ENCODE measurements at regions not wholly inside any gene's neighbourhood (a gene's known extent, or its start where the extent isn't known, plus 50 kb on each side); places are given as distances from the start of the nearest gene placed in this dataset.

DNA sequence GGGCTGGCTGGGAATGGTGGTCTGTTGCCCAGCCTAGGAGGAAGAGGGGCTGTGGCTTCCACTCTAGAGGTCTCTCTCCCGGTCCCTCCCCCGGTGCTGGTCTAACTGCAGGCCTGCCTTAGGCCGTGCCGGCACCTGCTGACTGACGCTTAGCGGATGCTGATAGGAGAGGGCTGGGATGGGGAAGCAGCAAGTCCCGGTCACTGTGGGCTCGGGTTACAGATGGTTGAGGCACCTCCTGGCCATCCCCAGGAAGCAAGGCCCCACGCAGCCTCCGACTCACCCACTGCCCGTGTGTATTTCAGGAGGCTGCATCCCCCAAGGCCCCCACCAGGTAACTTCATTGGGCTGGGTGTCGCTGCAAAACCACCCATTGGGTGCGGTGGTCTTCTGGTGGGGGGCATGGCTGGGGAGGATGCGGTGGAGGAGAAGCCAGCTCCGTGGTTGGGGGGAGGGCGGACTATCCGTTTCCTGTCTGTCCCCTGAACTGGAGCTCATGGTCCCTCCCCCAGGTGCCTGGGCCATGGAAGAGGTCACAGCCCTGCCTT, 278.9 kb downstream of the SEC14L1 start:
- FAIRE-seq: no peak
- no peak overlapping the region for H3K4ac ChIP-seq (replicated peaks; ENCODE audit: insufficient read length, low read depth, low read length)
- no peak overlapping the region for H3K27ac ChIP-seq (ENCODE audit: low read depth, low read length)
- H3K79me1 ChIP-seq (ENCODE audit: low read depth, low read length): peaks cover 19% of the 10 kb centered on the region
- H3K23me2 ChIP-seq (ENCODE audit: low read depth, low read length): no peaks in the 10 kb centered on the region
- H3K56ac ChIP-seq (replicated peaks; ENCODE audit: insufficient read length, low read depth, low read length): no peak overlapping the region
- POLR2A ChIA-PET (ENCODE audit: partially characterized antibody): interaction anchor here (1.2 to 3.5 kb wide), 5 partner anchors 11 to 78 kb away, joined by 3 to 16 read pairs (median 5); no protein-coding TSS in a partner anchor
- H4K20me1 ChIP-seq (replicated peaks in 1 of 2; ENCODE audit: control insufficient read depth in 1 of 2, insufficient read depth in 2 of 2, low read length in 2 of 2): peaks cover 14 to 21% of the 10 kb centered on the region in 2 experiments
- peak overlapping the region; percentile 97; the same call in 1 of the 2 replicates for H2BK15ac ChIP-seq (ENCODE audit: low read length)
- no peak overlapping the region; the same call in none of the 2 replicates for H3K18ac ChIP-seq (ENCODE audit: extremely low read depth, low read length)
- no peaks in the 10 kb centered on the region for H3K36me3 ChIP-seq (ENCODE audit: control insufficient read depth in 2 of 4, insufficient read depth in 4 of 4, low read length in 3 of 4)
- H4K5ac ChIP-seq (ENCODE audit: insufficient read length, low read depth, low read length): no peak overlapping the region
- no peak overlapping the region; the same call in 1 of the 2 replicates for H4K8ac ChIP-seq (ENCODE audit: extremely low read depth, insufficient read depth, low read length)
- peak overlapping the region; percentile 97; the same call in 1 of the 2 replicates for H2BK12ac ChIP-seq (ENCODE audit: low read depth, low read length)
- no peaks in the 10 kb centered on the region for H3K27me3 ChIP-seq (replicated peaks in 1 of 4; ENCODE audit: control insufficient read depth in 3 of 4, extremely low read depth in 1 of 4, insufficient read depth in 3 of 4, low read length in 3 of 4)
- CTCF ChIA-PET (ENCODE audit: partially characterized antibody): interaction anchor here (0.9 to 39.2 kb wide), 4 partner anchors 10 to 75 kb away, joined by 3 to 512 read pairs (median 258); no protein-coding TSS in a partner anchor
- H2AK5ac ChIP-seq (ENCODE audit: low read depth, low read length): peak overlapping the region; percentile 95; the same call in 1 of the 2 replicates
- peak overlapping the region; percentile 9 to 39 for H3K4me2 ChIP-seq (ENCODE audit: insufficient read depth in 1 of 2, low read depth in 2 of 2, low read length in 2 of 2)
- H3K14ac ChIP-seq (ENCODE audit: insufficient read length): no peak overlapping the region
- peaks cover 7 to 45% (median 34%) of the 10 kb centered on the region in 4 experiments for H3K4me1 ChIP-seq (replicated peaks in 1 of 4; ENCODE audit: control insufficient read depth in 3 of 4, insufficient read depth in 4 of 4, low read length in 3 of 4)
- H2AFZ ChIP-seq (ENCODE audit: low read length): no peak overlapping the region
- TF ChIP-seq SIN3A (conservative IDR thresholded peaks at IDR 0.05 in 1 of 2, IDR thresholded peaks at IDR 0.05 in 1 of 2; ENCODE audit: low read depth in 1 of 2, low read length in 2 of 2) (peak in 1 of 2 experiments; percentile 53; a peak in 1 of 4 replicates), CHD2 (IDR thresholded peaks at IDR 0.05; ENCODE audit: low read length) (no peak), KDM1A (IDR thresholded peaks at IDR 0.05; ENCODE audit: borderline replicate concordance, low read length) (0 out of 2 replicates have a peak, but pooled peaks have one; percentile 25), POLR2AphosphoS5 (IDR thresholded peaks at IDR 0.05; ENCODE audit: low read depth, low read length) (peak; percentile 48; the same call in 1 of the 2 replicates), CTBP2 (IDR thresholded peaks at IDR 0.05; ENCODE audit: borderline replicate concordance, insufficient read depth, insufficient read length, low read length) (peak; percentile 64), KDM5A (IDR thresholded peaks at IDR 0.05; ENCODE audit: low read length) (no peak), GABPA (IDR thresholded peaks at IDR 0.05; ENCODE audit: borderline replicate concordance, insufficient read depth, low read length) (peak; percentile 63; the same call in 1 of the 2 replicates)
- TF ChIP-seq, protein P1, sequence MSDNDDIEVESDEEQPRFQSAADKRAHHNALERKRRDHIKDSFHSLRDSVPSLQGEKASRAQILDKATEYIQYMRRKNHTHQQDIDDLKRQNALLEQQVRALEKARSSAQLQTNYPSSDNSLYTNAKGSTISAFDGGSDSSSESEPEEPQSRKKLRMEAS (IDR thresholded peaks at IDR 0.05): no peak
- 40% methylated on average over 16 of the region's 17 CpGs; no CpG with 5 or more reads in 1 of the 2 experiments for WGBS, 2 experiments (ENCODE audit: extremely low coverage in 1 of 2, insufficient coverage in 1 of 2, insufficient read length in 1 of 2, insufficient replicate concordance in 2 of 2, low coverage in 1 of 2, low lambda C conversion rate in 2 of 2, missing lambda C conversion rate in 1 of 2)
- peak overlapping the region; percentile 93 for H2BK5ac ChIP-seq (ENCODE audit: low read depth, low read length)
- H3K79me2 ChIP-seq (ENCODE audit: control insufficient read depth in 1 of 2, insufficient read depth in 2 of 2, low read length in 2 of 2): peaks cover 0 to 66% of the 10 kb centered on the region in 2 experiments; a peak in 2 of 4 replicates
- no peak overlapping the region for H3K23ac ChIP-seq (ENCODE audit: insufficient read length)
- H3K9me3 ChIP-seq (ENCODE audit: insufficient read depth in 2 of 2, low read depth in 1 of 2, low read length in 1 of 2): no peaks in the 10 kb centered on the region
- H2BK120ac ChIP-seq (replicated peaks; ENCODE audit: low read depth, low read length): no peak overlapping the region
- no peak overlapping the region for H3K4me3 ChIP-seq (ENCODE audit: extremely low read depth in 1 of 4, insufficient read depth in 2 of 4, low read depth in 3 of 4, low read length in 4 of 4)
- no peak overlapping the region for H4K91ac ChIP-seq (replicated peaks; ENCODE audit: insufficient read length, low read length)
- H3K9ac ChIP-seq (replicated peaks in 1 of 4; ENCODE audit: extremely low read depth in 1 of 4, low read depth in 3 of 4, low read length in 3 of 4): no peak overlapping the region
- peak in 1 of 2 experiments; percentile 79 for DNase-seq (ENCODE audit: low read depth in 1 of 2, low spot score in 2 of 2)
- 0 out of 2 replicates have a peak overlapping the region, but pooled peaks have one; percentile 7 for H2BK20ac ChIP-seq (ENCODE audit: low read length)
